ENCODE measurements at regions not wholly inside any gene's neighbourhood (a gene's known extent, or its start where the extent isn't known, plus 50 kb on each side); places are given as distances from the start of the nearest gene placed in this dataset.

GRCh38 chr5:171697221-171698102, 88.2 kb upstream of the SMIM23 start:
- TF ChIP-seq, protein P1, sequence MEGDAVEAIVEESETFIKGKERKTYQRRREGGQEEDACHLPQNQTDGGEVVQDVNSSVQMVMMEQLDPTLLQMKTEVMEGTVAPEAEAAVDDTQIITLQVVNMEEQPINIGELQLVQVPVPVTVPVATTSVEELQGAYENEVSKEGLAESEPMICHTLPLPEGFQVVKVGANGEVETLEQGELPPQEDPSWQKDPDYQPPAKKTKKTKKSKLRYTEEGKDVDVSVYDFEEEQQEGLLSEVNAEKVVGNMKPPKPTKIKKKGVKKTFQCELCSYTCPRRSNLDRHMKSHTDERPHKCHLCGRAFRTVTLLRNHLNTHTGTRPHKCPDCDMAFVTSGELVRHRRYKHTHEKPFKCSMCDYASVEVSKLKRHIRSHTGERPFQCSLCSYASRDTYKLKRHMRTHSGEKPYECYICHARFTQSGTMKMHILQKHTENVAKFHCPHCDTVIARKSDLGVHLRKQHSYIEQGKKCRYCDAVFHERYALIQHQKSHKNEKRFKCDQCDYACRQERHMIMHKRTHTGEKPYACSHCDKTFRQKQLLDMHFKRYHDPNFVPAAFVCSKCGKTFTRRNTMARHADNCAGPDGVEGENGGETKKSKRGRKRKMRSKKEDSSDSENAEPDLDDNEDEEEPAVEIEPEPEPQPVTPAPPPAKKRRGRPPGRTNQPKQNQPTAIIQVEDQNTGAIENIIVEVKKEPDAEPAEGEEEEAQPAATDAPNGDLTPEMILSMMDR (IDR thresholded peaks at IDR 0.05) = no peak
- TF ChIP-seq RNF2 (IDR thresholded peaks at IDR 0.05; ENCODE audit: borderline replicate concordance, low read depth) = no peak
- TF ChIP-seq, protein P2, sequence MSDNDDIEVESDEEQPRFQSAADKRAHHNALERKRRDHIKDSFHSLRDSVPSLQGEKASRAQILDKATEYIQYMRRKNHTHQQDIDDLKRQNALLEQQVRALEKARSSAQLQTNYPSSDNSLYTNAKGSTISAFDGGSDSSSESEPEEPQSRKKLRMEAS (IDR thresholded peaks at IDR 0.05) = no peak
- no peak for TF ChIP-seq ZSCAN20 (CRISPR knock-in tag; IDR thresholded peaks at IDR 0.05)
- TF ChIP-seq NFE2L2 (conservative IDR thresholded peaks at IDR 0.05; ENCODE audit: low read length) = no peak
- TF ChIP-seq SMC3 (IDR thresholded peaks at IDR 0.05) = no peak
- TF ChIP-seq, protein P3, sequence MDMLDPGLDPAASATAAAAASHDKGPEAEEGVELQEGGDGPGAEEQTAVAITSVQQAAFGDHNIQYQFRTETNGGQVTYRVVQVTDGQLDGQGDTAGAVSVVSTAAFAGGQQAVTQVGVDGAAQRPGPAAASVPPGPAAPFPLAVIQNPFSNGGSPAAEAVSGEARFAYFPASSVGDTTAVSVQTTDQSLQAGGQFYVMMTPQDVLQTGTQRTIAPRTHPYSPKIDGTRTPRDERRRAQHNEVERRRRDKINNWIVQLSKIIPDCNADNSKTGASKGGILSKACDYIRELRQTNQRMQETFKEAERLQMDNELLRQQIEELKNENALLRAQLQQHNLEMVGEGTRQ (IDR thresholded peaks at IDR 0.05) = no peak
- no peak for TF ChIP-seq JUN (IDR thresholded peaks at IDR 0.05)
- no peak for TF ChIP-seq HDAC2 (IDR thresholded peaks at IDR 0.05)
- TF ChIP-seq POLR2A (IDR thresholded peaks at IDR 0.05; ENCODE audit: low read length) = no peak
- TF ChIP-seq, protein P4, sequence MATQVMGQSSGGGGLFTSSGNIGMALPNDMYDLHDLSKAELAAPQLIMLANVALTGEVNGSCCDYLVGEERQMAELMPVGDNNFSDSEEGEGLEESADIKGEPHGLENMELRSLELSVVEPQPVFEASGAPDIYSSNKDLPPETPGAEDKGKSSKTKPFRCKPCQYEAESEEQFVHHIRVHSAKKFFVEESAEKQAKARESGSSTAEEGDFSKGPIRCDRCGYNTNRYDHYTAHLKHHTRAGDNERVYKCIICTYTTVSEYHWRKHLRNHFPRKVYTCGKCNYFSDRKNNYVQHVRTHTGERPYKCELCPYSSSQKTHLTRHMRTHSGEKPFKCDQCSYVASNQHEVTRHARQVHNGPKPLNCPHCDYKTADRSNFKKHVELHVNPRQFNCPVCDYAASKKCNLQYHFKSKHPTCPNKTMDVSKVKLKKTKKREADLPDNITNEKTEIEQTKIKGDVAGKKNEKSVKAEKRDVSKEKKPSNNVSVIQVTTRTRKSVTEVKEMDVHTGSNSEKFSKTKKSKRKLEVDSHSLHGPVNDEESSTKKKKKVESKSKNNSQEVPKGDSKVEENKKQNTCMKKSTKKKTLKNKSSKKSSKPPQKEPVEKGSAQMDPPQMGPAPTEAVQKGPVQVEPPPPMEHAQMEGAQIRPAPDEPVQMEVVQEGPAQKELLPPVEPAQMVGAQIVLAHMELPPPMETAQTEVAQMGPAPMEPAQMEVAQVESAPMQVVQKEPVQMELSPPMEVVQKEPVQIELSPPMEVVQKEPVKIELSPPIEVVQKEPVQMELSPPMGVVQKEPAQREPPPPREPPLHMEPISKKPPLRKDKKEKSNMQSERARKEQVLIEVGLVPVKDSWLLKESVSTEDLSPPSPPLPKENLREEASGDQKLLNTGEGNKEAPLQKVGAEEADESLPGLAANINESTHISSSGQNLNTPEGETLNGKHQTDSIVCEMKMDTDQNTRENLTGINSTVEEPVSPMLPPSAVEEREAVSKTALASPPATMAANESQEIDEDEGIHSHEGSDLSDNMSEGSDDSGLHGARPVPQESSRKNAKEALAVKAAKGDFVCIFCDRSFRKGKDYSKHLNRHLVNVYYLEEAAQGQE (IDR thresholded peaks at IDR 0.05) = no peak
- no peak for TF ChIP-seq EHMT2 (IDR thresholded peaks at IDR 0.05; ENCODE audit: low read depth)
- no peak for TF ChIP-seq CEBPB (IDR thresholded peaks at IDR 0.05)
